CD4-positive, CD25-positive, alpha-beta regulatory T cell (primary cell): ENCODE measurements at regions not wholly inside any gene's neighbourhood (a gene's known extent, or its start where the extent isn't known, plus 50 kb on each side); places are given as distances from the start of the nearest gene placed in this dataset.

Source experiments
- ATAC-seq, 2 donors: fragments of 150-1000 bp; cut with Tn5 transposase; one replicate each; pipeline ENCODE4 v1.10.0; 2021; ENCODE audit warnings: low read depth in 2 of 2, moderate number of reproducible peaks in 2 of 2, moderate library complexity in 1 of 2
- DNase-seq, 3 donors: peaks; one replicate each; pipeline versions ENCODE4 v3.0.0 to v3.0.0-alpha.2; 2012 to 2022; ENCODE audit warnings: mixed read lengths in 1 of 3
- H3K27ac ChIP-seq: one replicate; pipeline ENCODE4 v1.7.0; 2013; ENCODE audit warnings: mild to moderate bottlenecking, low read length; ENCODE audit not compliant: insufficient read depth, poor library complexity, severe bottlenecking
- H3K27me3 ChIP-seq: one replicate; pipeline ENCODE4 v1.7.0; 2013; ENCODE audit warnings: low read length; ENCODE audit not compliant: control insufficient read depth, insufficient read depth
- H3K36me3 ChIP-seq: one replicate; pipeline ENCODE4 v1.7.0; 2013; ENCODE audit warnings: mild to moderate bottlenecking, low read length, moderate library complexity; ENCODE audit not compliant: control insufficient read depth, insufficient read depth
- H3K4me1 ChIP-seq: 2 replicates; pipeline ENCODE4 v1.7.0; 2013; ENCODE audit warnings: mild to moderate bottlenecking, low read length; ENCODE audit not compliant: insufficient read depth, control insufficient read depth, poor library complexity, severe bottlenecking
- H3K4me3 ChIP-seq: one replicate; pipeline ENCODE4 v1.7.0; 2013; ENCODE audit warnings: low read depth, mild to moderate bottlenecking, low read length, moderate library complexity
- H3K9me3 ChIP-seq, 2 experiments: 1 replicate in 1 of 2; 2 replicates in 1 of 2; pipeline ENCODE4 v1.7.0; 2013; ENCODE audit warnings: low read length in 2 of 2, mild to moderate bottlenecking in 1 of 2, moderate library complexity in 1 of 2; ENCODE audit not compliant: control insufficient read depth in 2 of 2
- H3K27ac Mint-ChIP-seq, 3 donors: one replicate each; pipeline ENCODE4 v1.8.0; 2020 to 2022; ENCODE audit warnings: mild to moderate bottlenecking in 3 of 3, mixed read lengths in 3 of 3, moderate library complexity in 2 of 3
- H3K27me3 Mint-ChIP-seq: one replicate; pipeline ENCODE4 v1.8.0; 2022; ENCODE audit warnings: mild to moderate bottlenecking, mixed read lengths
- H3K36me3 Mint-ChIP-seq: one replicate; pipeline ENCODE4 v1.8.0; 2020; ENCODE audit warnings: mixed read lengths
- H3K4me1 Mint-ChIP-seq, 4 donors: one replicate each; pipeline ENCODE4 v1.8.0; 2020 to 2022; ENCODE audit warnings: mixed read lengths in 4 of 4, mild to moderate bottlenecking in 1 of 4
- H3K4me3 Mint-ChIP-seq, 4 donors: one replicate each; pipeline ENCODE4 v1.8.0; 2020 to 2022; ENCODE audit warnings: mild to moderate bottlenecking in 4 of 4, mixed read lengths in 4 of 4, moderate library complexity in 3 of 4
- H3K9me3 Mint-ChIP-seq, 7 donors: one replicate each; pipeline ENCODE4 v1.8.0; 2020 to 2022; ENCODE audit warnings: mixed read lengths in 7 of 7, mild to moderate bottlenecking in 3 of 7, moderate library complexity in 2 of 7

DNA sequence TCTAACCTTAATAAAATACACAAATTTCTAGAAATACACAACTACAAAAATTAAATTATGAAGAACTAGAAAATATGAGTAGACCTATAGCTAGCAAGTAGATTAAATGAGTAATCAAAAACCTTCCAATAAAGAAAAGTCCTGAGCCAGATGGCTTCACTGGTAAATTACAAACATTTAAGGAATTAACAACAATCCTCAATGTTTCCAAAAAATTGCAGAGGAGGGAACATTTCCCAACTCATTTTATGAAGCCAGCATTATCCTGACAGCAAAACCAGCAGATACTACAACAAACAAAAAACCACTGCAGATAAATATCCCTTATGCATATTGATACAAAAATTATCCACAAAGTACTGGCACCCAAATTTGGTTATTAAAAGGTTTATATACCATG is 230.9 kb downstream of the COG6 start:
- no peak overlapping the region for H3K4me3 ChIP-seq
- Mint-ChIP-seq H3K27ac (no peak overlapping the region), H3K27me3 (peaks cover 4% of the 10 kb centered on the region), H3K4me1 (peaks cover 4 to 5% (median 4%) of the 10 kb centered on the region in 4 donors), H3K36me3 (peaks cover 7% of the 10 kb centered on the region), H3K4me3 (no peak overlapping the region), H3K9me3 (peaks cover 3 to 37% (median 16%) of the 10 kb centered on the region in 7 donors)
- no peak overlapping the region for H3K27ac ChIP-seq
- no peaks in the 10 kb centered on the region for H3K36me3 ChIP-seq
- ATAC-seq (no peak), DNase-seq (no peak)
- peaks cover under 1% of the 10 kb centered on the region for H3K4me1 ChIP-seq
- no peaks in the 10 kb centered on the region for H3K27me3 ChIP-seq
- H3K9me3 ChIP-seq: peaks cover 21 to 30% of the 10 kb centered on the region in 2 experiments

- peaks cover 3 to 31% (median 12%) of the 10 kb centered on the region in 7 donors for H3K9me3 Mint-ChIP-seq
- Histone ChIP-seq H3K27me3 (no peaks in the 10 kb centered on the region), H3K4me3 (no peak overlapping the region), H3K4me1 (peaks cover 9% of the 10 kb centered on the region), H3K27ac (no peak overlapping the region), H3K9me3 (peaks cover 21 to 28% of the 10 kb centered on the region in 2 experiments), H3K36me3 (no peaks in the 10 kb centered on the region)
- H3K4me1 Mint-ChIP-seq: peaks cover 6 to 13% (median 10%) of the 10 kb centered on the region in 4 donors
- no peak overlapping the region for H3K4me3 Mint-ChIP-seq
- DNase-seq: no peak
- no peak overlapping the region for H3K27ac Mint-ChIP-seq
- no peak for ATAC-seq
- peaks cover 7% of the 10 kb centered on the region for H3K36me3 Mint-ChIP-seq
- peaks cover 4% of the 10 kb centered on the region for H3K27me3 Mint-ChIP-seq
Observed at GRCh38 chr13:39887387-39887786, 231.9 kb downstream of the COG6 start.

GRCh38 chr13:39888865-39889810 is 233.7 kb downstream of the COG6 start:
- H3K4me3 Mint-ChIP-seq: no peak overlapping the region
- no peak overlapping the region for H3K4me3 ChIP-seq

GRCh38 chr13:39890537-39890936 is 235.1 kb downstream of the COG6 start:
- H3K27ac ChIP-seq: no peak overlapping the region
- no peak overlapping the region for H3K4me3 ChIP-seq
- ATAC-seq (no peak), DNase-seq (no peak)
- Mint-ChIP-seq H3K4me1 (peaks cover 16 to 36% (median 26%) of the 10 kb centered on the region in 4 donors), H3K9me3 (peaks cover 0 to 5% (median 0%) of the 10 kb centered on the region in 7 donors), H3K36me3 (no peaks in the 10 kb centered on the region), H3K27ac (peak overlapping the region in 1 of 3 donors; percentile 63), H3K27me3 (no peaks in the 10 kb centered on the region), H3K4me3 (no peak overlapping the region)
- H3K9me3 ChIP-seq: peaks cover 0 to 1% of the 10 kb centered on the region in 2 experiments
- no peaks in the 10 kb centered on the region for H3K36me3 ChIP-seq
- H3K27me3 ChIP-seq: no peaks in the 10 kb centered on the region
- H3K4me1 ChIP-seq: peaks cover 23% of the 10 kb centered on the region

More at GRCh38 chr13:39888865-39889810, 233.7 kb downstream of the COG6 start:
- Mint-ChIP-seq H3K27ac (no peak overlapping the region), H3K4me1 (peaks cover 15 to 31% (median 26%) of the 10 kb centered on the region in 4 donors), H3K36me3 (peaks cover 4% of the 10 kb centered on the region), H3K9me3 (peaks cover 0 to 17% (median 4%) of the 10 kb centered on the region in 7 donors), H3K27me3 (no peaks in the 10 kb centered on the region)
- DNase-seq: no peak
- no peak overlapping the region for H3K27ac ChIP-seq
- H3K36me3 ChIP-seq: no peaks in the 10 kb centered on the region
- no peaks in the 10 kb centered on the region for H3K27me3 ChIP-seq
- H3K4me1 ChIP-seq: peaks cover 23% of the 10 kb centered on the region
- ATAC-seq: no peak
- H3K9me3 ChIP-seq: peaks cover 5 to 14% of the 10 kb centered on the region in 2 experiments

GRCh38 chr13:39892721-39893685 is 237.5 kb downstream of the COG6 start:
- H3K4me1 Mint-ChIP-seq: peaks cover 16 to 36% (median 26%) of the 10 kb centered on the region in 4 donors
- peak in 1 of 2 donors; percentile 59 for ATAC-seq
- H3K4me1 ChIP-seq: peaks cover 23% of the 10 kb centered on the region
- H3K36me3 ChIP-seq: no peaks in the 10 kb centered on the region
- H3K27me3 Mint-ChIP-seq: no peaks in the 10 kb centered on the region
- peak overlapping the region; percentile 72 to 90 (median 85) for H3K27ac Mint-ChIP-seq
- peak in 2 of 3 donors; percentile 31 to 56 for DNase-seq
- H3K27ac ChIP-seq: no peak overlapping the region
- H3K36me3 Mint-ChIP-seq: no peaks in the 10 kb centered on the region
- peak overlapping the region; percentile 60 for H3K4me3 ChIP-seq
- H3K4me3 Mint-ChIP-seq: peak overlapping the region; percentile 2 to 33 (median 11)
- H3K9me3 ChIP-seq: no peaks in the 10 kb centered on the region
- no peaks in the 10 kb centered on the region for H3K27me3 ChIP-seq
- peaks cover 0 to 4% (median 0%) of the 10 kb centered on the region in 7 donors for H3K9me3 Mint-ChIP-seq

DNA sequence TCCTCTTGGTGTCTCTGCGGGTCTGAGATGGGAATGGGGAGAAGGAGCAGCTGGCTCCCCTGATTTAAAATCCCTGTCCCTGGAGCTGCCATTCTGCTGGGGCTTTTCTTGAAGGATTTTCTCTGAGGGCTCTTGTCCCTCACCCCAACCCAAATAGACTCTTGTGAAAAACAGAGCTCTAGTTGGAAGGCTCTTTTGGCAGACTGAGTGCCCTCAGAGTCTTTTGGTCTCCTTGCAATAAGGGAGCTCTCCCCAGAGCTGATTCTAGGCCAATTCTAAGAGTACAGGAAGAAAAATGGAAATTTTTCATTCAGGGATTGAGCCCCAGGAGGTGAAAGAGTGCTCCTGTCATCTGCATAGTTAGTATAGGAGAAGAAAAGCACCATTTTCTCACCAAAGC is 238.3 kb downstream of the COG6 start:
- H3K9me3 ChIP-seq: no peaks in the 10 kb centered on the region
- peaks cover 23% of the 10 kb centered on the region for H3K4me1 ChIP-seq
- Mint-ChIP-seq H3K27ac (peak overlapping the region in 2 of 3 donors; percentile 72 to 85), H3K4me1 (peaks cover 16 to 36% (median 26%) of the 10 kb centered on the region in 4 donors), H3K27me3 (no peaks in the 10 kb centered on the region), H3K9me3 (peaks cover 0 to 1% (median 0%) of the 10 kb centered on the region in 7 donors), H3K4me3 (no peak overlapping the region), H3K36me3 (no peaks in the 10 kb centered on the region)
- DNase-seq (no peak), ATAC-seq (no peak)
- H3K27me3 ChIP-seq: no peaks in the 10 kb centered on the region
- no peak overlapping the region for H3K4me3 ChIP-seq
- no peak overlapping the region for H3K27ac ChIP-seq
- H3K36me3 ChIP-seq: no peaks in the 10 kb centered on the region

GRCh38 chr13:39894586-39894985 is 239.1 kb downstream of the COG6 start:
- Histone ChIP-seq H3K27me3 (no peaks in the 10 kb centered on the region), H3K27ac (no peak overlapping the region), H3K9me3 (no peaks in the 10 kb centered on the region), H3K4me1 (peaks cover 23% of the 10 kb centered on the region), H3K36me3 (no peaks in the 10 kb centered on the region), H3K4me3 (no peak overlapping the region)
- no peak for ATAC-seq
- DNase-seq: no peak
- H3K9me3 Mint-ChIP-seq: peaks cover 0 to 1% (median 0%) of the 10 kb centered on the region in 7 donors
- no peaks in the 10 kb centered on the region for H3K27me3 Mint-ChIP-seq
- H3K4me1 Mint-ChIP-seq: peaks cover 15 to 36% (median 26%) of the 10 kb centered on the region in 4 donors
- H3K4me3 Mint-ChIP-seq: no peak overlapping the region
- no peak overlapping the region for H3K27ac Mint-ChIP-seq
- H3K36me3 Mint-ChIP-seq: no peaks in the 10 kb centered on the region
